ENCODE measurements at regions not wholly inside any gene's neighbourhood (a gene's known extent, or its start where the extent isn't known, plus 50 kb on each side); places are given as distances from the start of the nearest gene placed in this dataset.

- no peaks in the 10 kb centered on the region for H3K9me3 Mint-ChIP-seq
- peak overlapping the region in 1 of 3 experiments; percentile 82 for H3K27ac Mint-ChIP-seq
- no peak overlapping the region for H3K4me3 Mint-ChIP-seq
- no peaks in the 10 kb centered on the region for H3K36me3 Mint-ChIP-seq (ENCODE audit: low read depth)
- peaks cover 31% of the 10 kb centered on the region for H3K27me3 Mint-ChIP-seq (ENCODE audit: low read depth)
- H3K4me1 Mint-ChIP-seq: peaks cover 82% of the 10 kb centered on the region
- TF ChIP-seq, protein P1, sequence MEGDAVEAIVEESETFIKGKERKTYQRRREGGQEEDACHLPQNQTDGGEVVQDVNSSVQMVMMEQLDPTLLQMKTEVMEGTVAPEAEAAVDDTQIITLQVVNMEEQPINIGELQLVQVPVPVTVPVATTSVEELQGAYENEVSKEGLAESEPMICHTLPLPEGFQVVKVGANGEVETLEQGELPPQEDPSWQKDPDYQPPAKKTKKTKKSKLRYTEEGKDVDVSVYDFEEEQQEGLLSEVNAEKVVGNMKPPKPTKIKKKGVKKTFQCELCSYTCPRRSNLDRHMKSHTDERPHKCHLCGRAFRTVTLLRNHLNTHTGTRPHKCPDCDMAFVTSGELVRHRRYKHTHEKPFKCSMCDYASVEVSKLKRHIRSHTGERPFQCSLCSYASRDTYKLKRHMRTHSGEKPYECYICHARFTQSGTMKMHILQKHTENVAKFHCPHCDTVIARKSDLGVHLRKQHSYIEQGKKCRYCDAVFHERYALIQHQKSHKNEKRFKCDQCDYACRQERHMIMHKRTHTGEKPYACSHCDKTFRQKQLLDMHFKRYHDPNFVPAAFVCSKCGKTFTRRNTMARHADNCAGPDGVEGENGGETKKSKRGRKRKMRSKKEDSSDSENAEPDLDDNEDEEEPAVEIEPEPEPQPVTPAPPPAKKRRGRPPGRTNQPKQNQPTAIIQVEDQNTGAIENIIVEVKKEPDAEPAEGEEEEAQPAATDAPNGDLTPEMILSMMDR (IDR thresholded peaks at IDR 0.05; ENCODE audit: unreplicated experiment in 3 of 3): no peak
Measured at GRCh38 chr5:73278693-73279092, 105.7 kb downstream of the TMEM174 start.

DNA sequence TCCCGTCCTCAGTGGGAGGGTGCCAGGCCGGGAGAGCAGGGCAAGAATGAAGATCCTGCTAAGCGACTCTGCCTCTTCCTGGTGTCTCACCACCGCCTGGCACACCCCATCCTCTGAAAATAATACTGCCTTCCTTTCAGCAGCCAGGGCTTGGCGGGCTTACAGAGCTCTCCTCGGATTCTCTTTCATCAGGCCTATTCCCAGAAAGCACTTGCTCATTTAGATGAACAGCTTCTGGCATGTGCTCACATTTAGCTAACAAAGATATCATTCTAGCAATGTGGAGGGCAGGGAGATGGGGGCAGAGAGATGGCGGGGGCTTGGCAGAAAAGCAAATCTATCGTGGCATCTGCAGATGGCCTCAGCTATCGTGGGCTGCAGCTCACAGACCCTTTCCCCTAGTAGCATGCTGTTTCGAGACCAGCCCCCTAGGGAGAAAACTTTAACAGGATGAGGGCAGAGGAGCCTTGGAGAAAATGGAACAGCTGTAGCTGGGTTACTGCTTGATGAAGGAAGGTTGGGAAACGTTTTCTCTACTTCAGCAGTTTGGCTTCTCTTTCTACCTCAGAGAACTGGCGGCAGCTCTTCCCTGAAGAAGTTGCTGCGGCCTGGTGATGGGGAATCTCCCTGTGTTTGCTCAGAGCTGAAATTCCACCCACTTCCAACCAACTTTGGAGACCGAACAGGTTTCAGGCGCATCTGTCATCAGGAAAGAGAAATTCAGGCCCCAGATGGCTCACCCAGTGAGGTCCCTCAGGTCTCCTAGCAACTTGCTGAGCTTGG is 102.1 kb downstream of the TMEM174 start:
- peaks cover 20% of the 10 kb centered on the region for H3K27me3 Mint-ChIP-seq (ENCODE audit: low read depth)
- TF ChIP-seq, protein P1 (IDR thresholded peaks at IDR 0.05; ENCODE audit: unreplicated experiment in 3 of 3): no peak
- H3K4me1 Mint-ChIP-seq: peaks cover 50% of the 10 kb centered on the region
- H3K4me3 Mint-ChIP-seq: peak overlapping the region in 2 of 3 experiments; percentile 5 to 8
- H3K36me3 Mint-ChIP-seq (ENCODE audit: low read depth): no peaks in the 10 kb centered on the region
- no peaks in the 10 kb centered on the region for H3K9me3 Mint-ChIP-seq
- H3K27ac Mint-ChIP-seq: peak overlapping the region; percentile 86 to 94 (median 87)

DNA sequence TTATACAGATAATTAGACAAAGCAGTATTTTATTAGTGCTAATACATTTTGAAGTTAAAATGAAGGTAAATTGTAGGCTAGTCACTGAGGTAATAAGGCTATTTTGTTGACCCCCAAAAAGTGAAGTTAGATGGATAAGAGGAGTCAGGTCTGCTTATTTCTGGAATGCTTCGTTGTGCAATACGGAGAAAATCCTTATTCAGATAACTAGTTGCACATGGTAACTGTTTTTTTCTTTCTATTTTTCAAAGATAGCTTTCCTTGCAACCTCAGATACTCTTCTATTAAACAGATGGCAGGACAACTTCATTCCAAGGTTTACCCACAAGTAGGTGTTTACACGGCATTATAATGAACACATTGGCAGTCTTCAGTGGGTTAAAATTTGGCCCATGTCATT is 101.1 kb downstream of the TMEM174 start:
- peaks cover 41% of the 10 kb centered on the region for H3K4me1 Mint-ChIP-seq

GRCh38 chr5:73273379-73274050 is 100.5 kb downstream of the TMEM174 start:
- TF ChIP-seq, protein P1 (IDR thresholded peaks at IDR 0.05; ENCODE audit: unreplicated experiment in 3 of 3): no peak
- no peak overlapping the region for H3K4me3 Mint-ChIP-seq
- no peaks in the 10 kb centered on the region for H3K9me3 Mint-ChIP-seq
- H3K4me1 Mint-ChIP-seq: peaks cover 40% of the 10 kb centered on the region
- H3K27me3 Mint-ChIP-seq (ENCODE audit: low read depth): peaks cover 16% of the 10 kb centered on the region
- peak overlapping the region; percentile 86 to 94 (median 87) for H3K27ac Mint-ChIP-seq
- no peaks in the 10 kb centered on the region for H3K36me3 Mint-ChIP-seq (ENCODE audit: low read depth)

More for the DNA sequence above, 101.1 kb downstream of the TMEM174 start:
- Mint-ChIP-seq H3K4me3 (no peak overlapping the region), H3K9me3 (no peaks in the 10 kb centered on the region), H3K27me3 (ENCODE audit: low read depth) (peaks cover 16% of the 10 kb centered on the region), H3K27ac (peak overlapping the region; percentile 86 to 94 (median 87)), H3K36me3 (ENCODE audit: low read depth) (no peaks in the 10 kb centered on the region)
- TF ChIP-seq, protein P1 (IDR thresholded peaks at IDR 0.05; ENCODE audit: unreplicated experiment in 3 of 3): no peak

DNA sequence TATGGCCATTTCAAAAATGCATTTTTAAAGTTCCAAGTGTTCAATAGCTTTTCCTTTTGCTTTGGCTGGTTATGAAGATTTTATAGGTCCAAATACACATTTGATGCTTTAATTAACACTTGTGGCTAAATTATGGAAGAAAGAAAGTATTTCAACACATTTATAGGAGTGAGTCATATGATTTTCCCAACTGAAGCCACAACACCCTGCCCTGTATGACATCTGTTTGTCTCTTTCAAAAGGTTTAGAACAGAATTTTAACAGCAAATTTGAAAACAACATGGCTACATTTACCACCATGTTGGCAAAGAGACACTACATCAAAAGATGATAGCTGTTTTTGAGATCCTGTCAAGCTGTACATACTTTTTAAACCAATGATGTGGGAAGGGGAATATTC is 99.4 kb downstream of the TMEM174 start:
- Mint-ChIP-seq H3K4me1 (peaks cover 36% of the 10 kb centered on the region), H3K27ac (no peak overlapping the region), H3K4me3 (no peak overlapping the region), H3K36me3 (ENCODE audit: low read depth) (no peaks in the 10 kb centered on the region), H3K27me3 (ENCODE audit: low read depth) (peaks cover 16% of the 10 kb centered on the region), H3K9me3 (no peaks in the 10 kb centered on the region)
- TF ChIP-seq, protein P1 (IDR thresholded peaks at IDR 0.05; ENCODE audit: unreplicated experiment in 3 of 3): no peak

Data from nephron (organoid).